B cell (primary cell): ENCODE measurements at regions not wholly inside any gene's neighbourhood (a gene's known extent, or its start where the extent isn't known, plus 50 kb on each side); places are given as distances from the start of the nearest gene placed in this dataset.

Experiments
- CTCF ChIP-seq: fragments of 200-600 bp; IDR thresholded peaks from one replicate; pipeline ENCODE4 v1.8.0; 2022; ENCODE audit warnings: antibody characterized with exemption, mild to moderate bottlenecking
- EZH2 ChIP-seq: IDR thresholded peaks from 2 replicates; pipeline ENCODE4 v1.6.1; 2012; ENCODE audit warnings: borderline replicate concordance, low read depth, mild to moderate bottlenecking, moderate library complexity, low read length; ENCODE audit not compliant: insufficient read depth, poor library complexity, severe bottlenecking

DNA sequence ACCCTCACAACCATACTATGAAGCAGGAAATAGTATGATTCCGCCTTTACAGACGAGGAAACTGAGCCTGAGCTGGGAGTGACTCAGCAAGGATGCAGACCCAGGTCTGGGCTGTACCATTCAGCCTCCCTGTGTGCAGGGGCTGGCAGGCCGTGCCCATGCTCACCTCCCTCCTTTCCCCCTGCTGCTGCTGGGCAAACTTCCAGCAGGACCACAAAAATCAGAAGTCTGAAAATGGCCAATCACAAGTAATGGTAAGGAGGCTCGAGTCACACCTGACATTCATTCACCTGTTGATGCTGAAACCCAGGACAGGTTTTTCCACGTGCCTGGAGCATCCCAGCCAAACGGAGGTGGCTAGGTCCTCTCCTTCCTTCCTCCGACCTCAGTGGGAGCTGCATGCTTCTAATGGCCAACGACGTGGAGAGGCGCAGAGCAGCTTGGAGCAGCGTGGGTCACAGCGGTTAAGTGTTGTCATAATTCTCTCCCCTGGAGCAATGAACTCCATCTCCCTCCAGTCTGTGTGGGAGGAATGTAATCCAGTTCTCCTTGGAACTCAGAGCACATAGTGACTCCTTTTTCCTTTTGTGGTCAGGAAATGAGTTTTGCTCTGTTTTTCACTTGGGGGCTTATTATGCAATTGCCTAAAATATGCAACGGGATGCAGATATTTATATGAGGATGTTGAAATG is 371.7 kb downstream of the BCOR start:
- TF ChIP-seq CTCF (no peak), EZH2 (no peak)
